Breast epithelium (tissue), 3 donors: ENCODE measurements at regions not wholly inside any gene's neighbourhood (a gene's known extent, or its start where the extent isn't known, plus 50 kb on each side); places are given as distances from the start of the nearest gene placed in this dataset.

Source experiments
- CTCF ChIP-seq, 3 donors: fragments of 450-650 bp; IDR thresholded peaks; one replicate each; pipeline ENCODE4 v1.5.1; 2016 to 2017; ENCODE audit warnings: antibody characterized with exemption in 3 of 3, mild to moderate bottlenecking in 3 of 3, moderate library complexity in 3 of 3
- POLR2A ChIP-seq: fragments of 450-650 bp; IDR thresholded peaks from one replicate; pipeline ENCODE4 v1.6.1; 2016; ENCODE audit warnings: antibody characterized with exemption, mild to moderate bottlenecking, moderate library complexity
- POLR2AphosphoS5 ChIP-seq, 3 donors: sonication (generic); formaldehyde crosslinking; IDR thresholded peaks; one replicate each; pipeline ENCODE4 v1.6.1; 2017; ENCODE audit warnings: antibody characterized with exemption in 3 of 3

GRCh38 chr12:94868161-94868560 lies 135.3 kb downstream of the NDUFA12 start:
- TF ChIP-seq POLR2AphosphoS5 (IDR thresholded peaks at IDR 0.05), result no peak
- no peak for TF ChIP-seq CTCF (IDR thresholded peaks at IDR 0.05)
- no peak for TF ChIP-seq POLR2A
